ENCODE measurements at regions not wholly inside any gene's neighbourhood (a gene's known extent, or its start where the extent isn't known, plus 50 kb on each side); places are given as distances from the start of the nearest gene placed in this dataset.

DNA sequence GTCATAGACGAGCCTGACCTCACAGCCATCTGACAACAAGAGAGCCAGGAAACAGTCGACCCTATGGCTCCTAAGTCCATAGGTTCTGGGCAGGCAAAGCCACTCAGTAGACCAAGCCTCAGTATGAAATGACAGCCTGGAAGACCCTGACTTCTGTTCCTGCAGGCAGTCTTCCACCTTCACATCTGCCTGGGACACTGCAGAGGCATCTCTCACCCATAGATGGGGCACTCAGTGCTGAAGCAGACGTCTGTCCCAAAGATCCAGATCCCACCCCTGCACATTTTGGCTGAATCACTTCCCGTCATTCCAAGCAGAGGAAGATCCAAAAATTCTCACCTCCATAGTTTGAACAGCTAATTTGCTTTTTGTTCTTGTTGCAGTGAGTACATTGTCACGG, 139.3 kb upstream of the ZNF507 start:
- Histone ChIP-seq H3K4me2 (no peak overlapping the region), H3K27me3 (ENCODE audit: insufficient read depth) (no peaks in the 10 kb centered on the region), H3K27ac (ENCODE audit: low read depth in 2 of 2, low read length in 1 of 2) (no peak overlapping the region), H2AFZ (ENCODE audit: low read depth) (no peak overlapping the region), H3K4me1 (ENCODE audit: control insufficient read depth in 1 of 2, insufficient read depth in 2 of 2, low read depth in 1 of 2, low read length in 1 of 2) (peaks cover 0 to 2% of the 10 kb centered on the region in 2 experiments; a peak in 1 of 4 replicates), H4K20me1 (ENCODE audit: insufficient read depth) (no peaks in the 10 kb centered on the region), H3K79me2 (ENCODE audit: insufficient read depth) (no peaks in the 10 kb centered on the region), H3F3A (replicated peaks; ENCODE audit: insufficient read depth) (no peaks in the 10 kb centered on the region), H3K4me3 (ENCODE audit: low read depth in 2 of 2, low read length in 1 of 2) (no peak overlapping the region), H3K9me3 (no peaks in the 10 kb centered on the region), H3K9ac (no peak overlapping the region), H3K9me2 (no peaks in the 10 kb centered on the region), H3K36me3 (replicated peaks in 1 of 2; ENCODE audit: control insufficient read depth in 1 of 2, insufficient read depth in 2 of 2, low read length in 1 of 2) (no peaks in the 10 kb centered on the region)
- ChIA-PET CTCF (interaction anchor here (0.6 to 1.4 kb wide), 2 partner anchors 19 to 1517 kb away, joined by 3 read pairs; no protein-coding TSS in a partner anchor), POLR2A (no interaction called here)
- no peak for TF ChIP-seq CHD2 (IDR thresholded peaks at IDR 0.05; ENCODE audit: low read length, partially characterized antibody)
- TF ChIP-seq JUND (IDR thresholded peaks at IDR 0.05): no peak
- TF ChIP-seq, protein P1, sequence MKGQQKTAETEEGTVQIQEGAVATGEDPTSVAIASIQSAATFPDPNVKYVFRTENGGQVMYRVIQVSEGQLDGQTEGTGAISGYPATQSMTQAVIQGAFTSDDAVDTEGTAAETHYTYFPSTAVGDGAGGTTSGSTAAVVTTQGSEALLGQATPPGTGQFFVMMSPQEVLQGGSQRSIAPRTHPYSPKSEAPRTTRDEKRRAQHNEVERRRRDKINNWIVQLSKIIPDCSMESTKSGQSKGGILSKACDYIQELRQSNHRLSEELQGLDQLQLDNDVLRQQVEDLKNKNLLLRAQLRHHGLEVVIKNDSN (IDR thresholded peaks at IDR 0.05; ENCODE audit: borderline replicate concordance, low read depth): no peak
- TF ChIP-seq, protein P2, sequence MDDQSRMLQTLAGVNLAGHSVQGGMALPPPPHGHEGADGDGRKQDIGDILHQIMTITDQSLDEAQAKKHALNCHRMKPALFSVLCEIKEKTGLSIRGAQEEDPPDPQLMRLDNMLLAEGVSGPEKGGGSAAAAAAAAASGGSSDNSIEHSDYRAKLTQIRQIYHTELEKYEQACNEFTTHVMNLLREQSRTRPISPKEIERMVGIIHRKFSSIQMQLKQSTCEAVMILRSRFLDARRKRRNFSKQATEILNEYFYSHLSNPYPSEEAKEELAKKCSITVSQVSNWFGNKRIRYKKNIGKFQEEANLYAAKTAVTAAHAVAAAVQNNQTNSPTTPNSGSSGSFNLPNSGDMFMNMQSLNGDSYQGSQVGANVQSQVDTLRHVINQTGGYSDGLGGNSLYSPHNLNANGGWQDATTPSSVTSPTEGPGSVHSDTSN (IDR thresholded peaks at IDR 0.05): no peak
- TF ChIP-seq TAF1 (IDR thresholded peaks at IDR 0.05; ENCODE audit: borderline replicate concordance, low read depth, low read length): no peak
- no peak for TF ChIP-seq ELF1 (IDR thresholded peaks at IDR 0.05)
- 19% methylated on average over 5 of the region's 5 CpGs for WGBS (ENCODE audit: low lambda C conversion rate)
- DNase-seq: no peak

DNA sequence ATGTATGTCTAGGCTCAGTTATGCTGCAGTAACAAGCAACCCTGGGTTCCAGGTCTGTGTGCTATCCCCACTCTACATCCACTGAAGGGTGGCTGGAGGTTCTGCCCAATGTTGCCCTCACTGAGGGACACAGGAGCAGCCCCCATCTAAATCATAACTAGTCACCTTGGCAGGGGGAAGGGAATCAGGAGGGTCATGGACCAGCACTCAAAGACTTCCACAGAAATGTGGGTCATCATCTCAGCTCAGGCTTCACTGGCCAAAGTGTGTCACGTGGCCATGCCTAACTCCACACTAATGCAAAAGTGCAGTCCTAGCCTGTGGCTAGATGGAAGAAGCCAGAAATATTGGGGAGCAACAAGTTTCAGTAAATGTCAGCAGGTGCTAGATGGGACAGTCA, 137.3 kb upstream of the ZNF507 start:
- DNase-seq: no peak
- H3K9ac ChIP-seq: no peak overlapping the region
- H3K4me1 ChIP-seq (ENCODE audit: control insufficient read depth in 1 of 2, insufficient read depth in 2 of 2, low read depth in 1 of 2, low read length in 1 of 2): no peaks in the 10 kb centered on the region
- no peaks in the 10 kb centered on the region for H4K20me1 ChIP-seq (ENCODE audit: insufficient read depth)
- H3K4me2 ChIP-seq: no peak overlapping the region
- ChIA-PET POLR2A (no interaction called here), CTCF (interaction anchor here (2.5 kb wide), 1 partner anchor 16 kb away, joined by 5 read pairs; no protein-coding TSS in a partner anchor)
- H3K9me2 ChIP-seq: no peaks in the 10 kb centered on the region
- no peaks in the 10 kb centered on the region for H3K36me3 ChIP-seq (replicated peaks in 1 of 2; ENCODE audit: control insufficient read depth in 1 of 2, insufficient read depth in 2 of 2, low read length in 1 of 2)
- no peak overlapping the region for H3K4me3 ChIP-seq (ENCODE audit: low read depth in 2 of 2, low read length in 1 of 2)
- TF ChIP-seq, protein P3, sequence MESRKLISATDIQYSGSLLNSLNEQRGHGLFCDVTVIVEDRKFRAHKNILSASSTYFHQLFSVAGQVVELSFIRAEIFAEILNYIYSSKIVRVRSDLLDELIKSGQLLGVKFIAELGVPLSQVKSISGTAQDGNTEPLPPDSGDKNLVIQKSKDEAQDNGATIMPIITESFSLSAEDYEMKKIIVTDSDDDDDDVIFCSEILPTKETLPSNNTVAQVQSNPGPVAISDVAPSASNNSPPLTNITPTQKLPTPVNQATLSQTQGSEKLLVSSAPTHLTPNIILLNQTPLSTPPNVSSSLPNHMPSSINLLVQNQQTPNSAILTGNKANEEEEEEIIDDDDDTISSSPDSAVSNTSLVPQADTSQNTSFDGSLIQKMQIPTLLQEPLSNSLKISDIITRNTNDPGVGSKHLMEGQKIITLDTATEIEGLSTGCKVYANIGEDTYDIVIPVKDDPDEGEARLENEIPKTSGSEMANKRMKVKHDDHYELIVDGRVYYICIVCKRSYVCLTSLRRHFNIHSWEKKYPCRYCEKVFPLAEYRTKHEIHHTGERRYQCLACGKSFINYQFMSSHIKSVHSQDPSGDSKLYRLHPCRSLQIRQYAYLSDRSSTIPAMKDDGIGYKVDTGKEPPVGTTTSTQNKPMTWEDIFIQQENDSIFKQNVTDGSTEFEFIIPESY (IDR thresholded peaks at IDR 0.05; ENCODE audit: borderline replicate concordance, low read depth): no peak
- TF ChIP-seq NFIC (IDR thresholded peaks at IDR 0.05; ENCODE audit: borderline replicate concordance): no peak
- no peak for TF ChIP-seq TEAD4 (IDR thresholded peaks at IDR 0.05; ENCODE audit: borderline replicate concordance, insufficient read depth)
- TF ChIP-seq, protein P4, sequence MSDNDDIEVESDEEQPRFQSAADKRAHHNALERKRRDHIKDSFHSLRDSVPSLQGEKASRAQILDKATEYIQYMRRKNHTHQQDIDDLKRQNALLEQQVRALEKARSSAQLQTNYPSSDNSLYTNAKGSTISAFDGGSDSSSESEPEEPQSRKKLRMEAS (IDR thresholded peaks at IDR 0.05; ENCODE audit: low read depth): no peak
- H3K27me3 ChIP-seq (ENCODE audit: insufficient read depth): no peaks in the 10 kb centered on the region
- H3K27ac ChIP-seq (ENCODE audit: low read depth in 2 of 2, low read length in 1 of 2): no peak overlapping the region
- no peaks in the 10 kb centered on the region for H3K79me2 ChIP-seq (ENCODE audit: insufficient read depth)
- WGBS (ENCODE audit: low lambda C conversion rate): 0% methylated on average over 1 of the region's 1 CpG
- H3K9me3 ChIP-seq: 0 out of 2 replicates have a peak, but pooled peaks cover 3% of the 10 kb centered on the region
- no peak overlapping the region for H2AFZ ChIP-seq (ENCODE audit: low read depth)
- H3F3A ChIP-seq (replicated peaks; ENCODE audit: insufficient read depth): no peaks in the 10 kb centered on the region

Data from SK-N-SH (cell line).